ENCODE measurements at regions not wholly inside any gene's neighbourhood (a gene's known extent, or its start where the extent isn't known, plus 50 kb on each side); places are given as distances from the start of the nearest gene placed in this dataset.
"Not testable (repeated sequence)": the region's sequence is repeated elsewhere in the genome, so short reads cannot be mapped to it uniquely, and the experiment has no call there.

DNA sequence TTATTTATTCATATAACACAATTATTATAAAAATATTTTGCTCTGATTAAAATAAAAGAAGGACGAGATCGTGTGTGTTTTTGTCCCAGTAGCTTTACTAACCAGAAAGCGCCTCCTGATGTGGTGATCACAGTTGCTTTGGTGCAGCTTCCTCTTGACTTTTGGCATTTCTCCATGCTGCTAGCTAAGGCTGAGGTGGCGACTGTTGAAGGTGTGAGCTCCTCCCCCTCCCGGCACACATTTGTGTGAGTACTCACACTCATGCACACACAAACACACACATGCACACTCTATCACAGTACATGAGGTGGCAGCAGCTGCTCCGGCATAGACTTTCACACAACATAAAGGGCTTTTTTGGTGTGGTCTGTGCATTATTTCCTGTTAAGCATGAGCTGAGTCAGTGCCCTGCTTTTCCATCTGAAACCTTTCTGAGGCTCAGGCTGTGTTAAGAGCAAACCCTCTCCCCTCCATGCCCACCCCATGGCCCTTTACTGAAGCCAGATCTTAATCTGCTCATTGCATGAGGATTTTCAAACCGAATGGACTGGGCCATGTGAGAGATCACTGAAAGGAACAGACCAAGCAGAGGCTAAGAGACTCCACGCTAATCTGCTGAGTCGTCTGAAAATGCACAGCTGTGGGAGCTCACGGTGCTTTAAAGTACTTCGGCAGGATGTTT lies 53.3 kb downstream of the FOXD4L1 start:
- DNase-seq (ENCODE audit: low read depth in 2 of 2): peak in 1 of 2 donors; percentile 43

DNA sequence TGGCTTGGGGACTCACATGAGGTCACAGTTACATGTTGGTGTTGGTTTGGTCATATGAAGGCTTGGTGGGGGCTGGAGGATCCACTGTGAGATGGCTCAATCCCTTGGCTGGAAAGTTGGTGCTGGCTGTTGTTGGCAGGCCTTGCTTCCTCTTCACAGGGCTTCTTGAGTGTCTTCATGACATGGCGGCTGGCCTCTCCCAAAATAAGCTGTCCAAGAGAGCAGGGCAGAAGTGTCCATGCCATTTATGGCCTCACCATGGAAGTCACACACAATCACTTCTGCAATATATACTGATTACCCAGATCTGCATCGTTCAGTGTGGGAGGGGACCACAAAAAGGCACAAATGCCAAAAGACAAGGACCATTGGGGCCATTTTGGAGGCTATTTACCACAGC lies 61.4 kb downstream of the FOXD4L1 start:
- DNase-seq (ENCODE audit: low read depth in 2 of 2): not testable (repeated sequence)

DNA sequence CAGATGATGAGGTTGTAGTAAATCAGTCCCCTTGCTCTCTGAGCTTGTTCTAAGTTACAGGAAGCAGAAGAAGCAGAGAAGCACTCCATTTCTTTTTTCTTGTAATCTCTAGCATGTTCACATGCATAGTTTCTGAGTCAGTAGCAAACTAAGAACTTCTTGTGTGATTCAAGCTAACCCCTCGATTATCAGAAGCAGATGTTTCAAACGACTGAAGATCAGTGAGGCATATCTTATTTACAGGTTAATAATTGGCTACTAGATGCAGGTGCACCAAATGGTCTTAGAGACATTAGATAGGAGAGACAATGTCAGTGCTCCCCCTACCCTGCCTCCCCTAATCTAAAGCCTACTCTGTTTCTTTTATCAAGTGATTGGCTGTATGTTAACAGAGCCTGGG lies 64.2 kb downstream of the FOXD4L1 start:
- not testable (repeated sequence) for DNase-seq (ENCODE audit: low read depth in 2 of 2)

DNA sequence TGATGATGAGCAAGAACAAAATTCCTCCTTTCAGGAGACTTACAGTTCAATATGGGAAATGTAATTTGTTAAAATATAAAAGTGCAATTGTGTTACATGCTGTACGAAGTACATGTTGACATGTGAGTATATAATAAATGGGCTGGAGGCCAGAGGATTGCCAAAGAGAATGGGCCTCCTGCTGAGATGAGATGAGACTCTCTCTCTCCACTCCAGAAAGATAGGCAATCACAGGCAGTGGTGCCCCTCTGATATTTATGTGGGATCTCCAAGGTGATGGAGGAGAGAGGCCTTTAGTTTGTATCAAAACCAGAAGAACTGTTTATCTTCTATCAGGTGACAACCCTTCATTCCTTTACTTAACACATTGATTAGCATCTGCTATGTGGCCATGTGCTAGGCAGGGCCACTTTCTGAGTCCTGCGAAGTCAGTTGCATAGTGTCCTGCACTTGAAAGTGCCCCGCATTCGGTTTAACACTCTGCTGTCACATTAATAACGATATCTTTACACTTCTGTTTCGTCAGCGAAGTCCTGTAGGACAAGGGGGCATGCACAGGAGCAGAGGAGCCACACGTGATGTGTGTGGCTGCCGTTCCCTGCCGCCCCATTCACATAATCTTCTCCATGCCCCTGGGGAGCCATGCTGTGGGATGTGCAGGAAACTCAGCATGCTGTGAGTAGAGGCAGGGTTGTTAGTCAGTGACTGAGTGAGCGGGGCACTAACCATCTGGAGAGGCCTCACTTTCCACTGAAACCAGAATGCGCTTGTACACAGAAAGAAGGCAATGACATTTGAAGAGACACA lies 60.2 kb upstream of the RABL2A start:
- DNase-seq (ENCODE audit: low read depth in 2 of 2): not testable (repeated sequence)

DNA sequence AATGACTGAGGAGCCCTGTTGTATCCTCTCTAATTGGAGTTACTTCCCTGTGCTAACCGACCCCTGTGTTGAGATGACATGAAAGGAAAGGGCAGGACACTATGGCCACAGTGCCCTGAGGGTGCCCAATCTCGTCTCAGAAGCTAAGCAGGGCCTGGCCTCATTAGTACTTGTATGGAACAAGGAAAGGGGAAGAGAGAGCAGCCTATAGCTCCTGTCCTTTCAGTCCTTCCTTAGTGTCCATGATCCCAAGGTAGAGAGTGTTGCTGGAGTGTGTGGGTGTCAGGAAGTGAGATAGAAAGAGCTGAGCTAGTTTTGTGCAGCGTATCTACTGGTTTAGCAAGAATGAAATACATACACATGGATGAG lies 59.6 kb upstream of the RABL2A start:
- DNase-seq (ENCODE audit: low read depth in 2 of 2): not testable (repeated sequence)

DNA sequence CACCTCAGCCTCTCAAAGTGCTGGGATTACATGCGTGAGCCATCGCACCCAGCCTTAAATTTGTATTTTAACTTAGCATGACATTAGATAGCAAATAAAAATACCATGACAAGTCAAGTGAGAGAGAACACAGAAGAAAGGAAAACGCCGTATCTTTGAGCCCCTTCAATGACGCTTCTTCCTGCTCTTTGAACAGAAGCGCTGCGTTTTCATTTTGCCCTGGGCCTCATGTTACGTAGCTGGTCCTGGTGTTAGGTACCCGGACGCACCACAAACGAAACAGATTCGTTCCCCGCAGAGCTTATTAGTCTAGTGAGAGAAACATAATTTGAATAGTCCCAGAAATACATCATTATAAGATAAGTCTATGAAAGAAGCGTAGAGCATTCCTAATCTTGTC lies 58.8 kb upstream of the RABL2A start:
- not testable (repeated sequence) for DNase-seq (ENCODE audit: low read depth in 2 of 2)

DNA sequence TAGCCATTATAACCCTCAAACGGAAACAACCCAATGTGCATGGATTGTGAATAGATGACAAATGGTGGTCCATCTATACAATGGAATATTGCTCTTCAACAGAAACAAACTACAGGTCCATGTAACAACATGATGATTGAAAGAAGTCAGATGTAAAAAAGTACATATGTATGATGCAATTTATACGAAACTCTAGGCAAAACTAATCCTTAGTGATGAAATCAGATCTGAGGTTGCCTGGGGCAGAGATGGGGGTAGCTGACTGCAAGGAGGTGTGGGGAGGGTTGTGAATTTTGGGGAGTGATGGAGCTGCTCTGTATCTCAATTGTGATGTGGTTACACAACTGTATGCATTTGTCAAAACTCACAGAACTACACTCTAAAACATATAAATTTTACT lies 57.0 kb upstream of the RABL2A start:
- DNase-seq (ENCODE audit: low read depth in 2 of 2): not testable (repeated sequence)

DNA sequence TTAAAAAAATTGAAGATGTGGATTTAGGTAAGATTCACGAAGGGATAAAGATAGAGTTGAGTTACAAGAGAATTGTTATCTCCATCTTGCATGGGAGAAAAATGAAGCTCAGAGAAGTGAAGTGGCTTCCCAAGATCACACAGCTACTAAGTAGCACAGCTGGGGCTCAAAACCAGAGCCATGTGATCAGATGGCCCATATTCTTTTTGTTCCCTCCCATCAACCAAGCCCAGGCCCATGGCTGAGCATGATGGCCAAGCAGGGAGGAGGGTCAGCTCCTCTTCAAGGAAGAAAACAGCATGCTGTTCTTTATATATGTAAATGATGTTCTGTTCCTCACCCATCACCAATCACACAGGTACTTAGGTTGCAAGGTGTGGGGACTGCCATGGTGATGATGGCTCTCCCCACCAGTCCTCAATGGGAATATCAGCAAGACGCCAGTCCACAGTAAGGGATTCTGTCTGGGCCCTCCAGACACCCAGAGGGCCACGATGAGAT lies 56.5 kb upstream of the RABL2A start:
- not testable (repeated sequence) for DNase-seq (ENCODE audit: low read depth in 2 of 2)

DNA sequence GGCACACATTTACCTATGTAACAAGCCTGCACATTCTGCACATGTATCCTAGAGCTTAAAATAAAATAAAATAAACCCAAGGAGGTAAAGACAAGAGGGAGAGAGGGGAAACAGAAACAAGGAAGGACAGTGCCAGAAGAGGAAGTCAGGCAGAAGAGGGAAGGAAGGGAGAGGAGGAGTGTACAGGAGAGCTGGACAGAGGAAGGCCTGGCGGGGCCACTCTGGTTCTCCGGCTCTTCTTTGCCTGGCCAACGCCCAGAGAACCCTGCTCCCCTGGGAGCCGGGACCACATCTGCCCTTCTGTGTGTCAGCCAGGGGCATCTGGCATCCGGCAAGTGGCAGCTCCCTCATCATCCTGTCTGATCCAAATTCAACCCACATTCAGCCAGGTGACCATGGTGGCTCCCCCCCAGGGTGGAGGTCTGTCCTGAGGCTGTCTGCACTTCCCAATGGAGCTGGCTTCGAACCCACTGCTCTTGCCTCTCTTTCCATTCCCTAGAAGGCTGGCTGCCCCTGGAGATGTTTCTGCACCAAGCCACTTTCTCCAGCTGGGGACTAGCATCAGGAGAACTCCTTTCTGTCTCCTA lies 55.5 kb upstream of the RABL2A start:
- not testable (repeated sequence) for DNase-seq (ENCODE audit: low read depth in 2 of 2)

DNA sequence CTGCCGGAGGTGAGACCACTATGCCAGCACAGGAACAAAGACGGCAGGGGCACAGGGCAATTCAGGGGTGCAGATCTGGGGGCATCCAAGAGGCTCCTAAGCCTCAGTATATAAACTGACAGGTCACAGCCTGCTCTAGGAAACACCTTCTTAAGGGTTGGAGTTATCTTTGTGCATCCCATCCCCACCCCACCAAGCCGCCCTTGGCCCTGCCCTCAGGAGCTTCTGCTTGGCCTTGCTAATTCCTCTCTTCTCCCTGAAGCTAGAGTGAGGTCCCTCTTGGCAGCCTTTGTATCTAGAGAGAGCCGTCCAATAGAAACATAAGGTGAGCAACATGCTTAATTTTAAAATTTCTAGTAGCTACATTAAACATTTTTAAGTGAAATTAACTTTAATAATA lies 51.3 kb upstream of the RABL2A start:
- DNase-seq (ENCODE audit: low read depth in 2 of 2): not testable (repeated sequence)

DNA sequence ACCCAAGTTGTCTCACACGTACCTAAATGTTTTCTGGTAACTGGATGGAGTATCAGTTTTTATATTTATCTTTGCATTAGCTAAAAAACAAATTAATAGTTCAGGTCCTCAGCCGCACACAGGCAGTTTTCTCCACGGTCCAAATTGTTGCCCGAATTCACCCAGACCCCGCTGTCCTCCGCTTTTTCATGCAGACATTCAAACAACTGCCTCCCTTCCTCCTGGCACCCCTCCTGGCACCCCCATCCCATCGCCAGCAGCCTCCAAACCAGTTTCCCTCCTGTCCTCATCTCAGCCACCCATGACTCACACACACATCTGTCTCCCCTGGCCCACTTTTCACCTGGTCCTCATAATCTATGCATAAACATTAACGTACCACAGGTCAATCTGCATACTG lies 50.7 kb upstream of the RABL2A start:
- DNase-seq (ENCODE audit: low read depth in 2 of 2): not testable (repeated sequence)

All from stimulated activated CD4-positive, alpha-beta T cell treated with anti-CD3 and anti-CD28 coated beads, Interleukin-1b, Interleukin-23, amount 100 ng/mL, for 1 hour (primary cell).